ENCODE measurements at regions not wholly inside any gene's neighbourhood (a gene's known extent, or its start where the extent isn't known, plus 50 kb on each side); places are given as distances from the start of the nearest gene placed in this dataset.

DNA sequence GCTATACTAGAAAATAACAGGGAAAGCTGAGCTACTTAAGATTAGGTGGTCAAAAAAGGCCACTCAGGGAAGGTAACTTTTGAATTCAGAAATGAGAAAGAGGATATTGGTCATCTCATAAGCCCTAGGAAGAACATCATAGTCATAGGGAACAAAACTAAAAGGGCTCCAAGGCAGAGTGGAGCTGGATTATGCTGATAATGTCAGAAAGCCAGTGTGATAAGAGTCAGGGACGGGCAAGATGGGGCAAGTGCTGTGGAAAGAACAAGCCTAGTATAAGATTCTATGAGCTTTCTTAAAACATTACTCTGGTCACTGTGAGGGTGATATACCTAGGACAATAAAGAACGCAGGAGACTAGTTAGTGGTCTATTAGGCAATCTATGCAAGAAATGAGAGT is 106.6 kb downstream of the DUSP10 start:
- Histone ChIP-seq H3K9me1 (replicated peaks; ENCODE audit: control insufficient read depth, extremely low read depth, insufficient read depth, low read length) (peaks cover 2% of the 10 kb centered on the region), H3K9ac (replicated peaks; ENCODE audit: extremely low read depth, insufficient read depth, low read length) (no peak overlapping the region), H3K4me1 (ENCODE audit: control insufficient read depth, extremely low read depth, insufficient read depth, low read length) (no peaks in the 10 kb centered on the region), H4K20me1 (replicated peaks; ENCODE audit: control insufficient read depth, extremely low read depth, insufficient read depth, low read length) (no peaks in the 10 kb centered on the region), H3K27me3 (ENCODE audit: control insufficient read depth in 2 of 2, insufficient read depth in 2 of 2, low read length in 2 of 2) (no peaks in the 10 kb centered on the region), H2AFZ (ENCODE audit: low read depth, low read length) (no peak overlapping the region), H3K4me3 (replicated peaks in 1 of 3; ENCODE audit: insufficient read depth in 1 of 3, low read depth in 1 of 3, low read length in 3 of 3) (no peak overlapping the region), H3K36me3 (ENCODE audit: control insufficient read depth in 2 of 2, extremely low read depth in 1 of 2, insufficient read depth in 2 of 2, low read length in 2 of 2) (no peaks in the 10 kb centered on the region), H3K27ac (ENCODE audit: insufficient read depth, low read depth, low read length) (no peak overlapping the region), H3K79me2 (ENCODE audit: control insufficient read depth, insufficient read depth, low read length) (no peaks in the 10 kb centered on the region), H3K9me3 (replicated peaks; ENCODE audit: control insufficient read depth, insufficient read depth, low read length) (no peaks in the 10 kb centered on the region), H3K4me2 (ENCODE audit: insufficient read depth, low read length) (no peak overlapping the region)
- CTCF ChIA-PET: interaction anchor here (0.9 kb wide), 1 partner anchor 53 kb away, joined by 3 read pairs; no protein-coding TSS in a partner anchor
- POLR2A ChIA-PET: no interaction called here
- dilution Hi-C loops (cut with MboI; ENCODE audit: extremely low pct_ligation_motif_present, low sequenced_read_pairs): no loop called here
- intact Hi-C loops (cut with micrococcal nuclease): no loop called here
- no peak for TF ChIP-seq GATA2 (IDR thresholded peaks at IDR 0.05; ENCODE audit: insufficient read depth, insufficient read length, low read depth, low read length)
- TF ChIP-seq MYC (IDR thresholded peaks at IDR 0.05; ENCODE audit: low read depth, low read length): no peak
- no peak for TF ChIP-seq JUN (IDR thresholded peaks at IDR 0.05; ENCODE audit: borderline replicate concordance, insufficient read depth, insufficient read length, low read depth)
- TF ChIP-seq, protein P1, sequence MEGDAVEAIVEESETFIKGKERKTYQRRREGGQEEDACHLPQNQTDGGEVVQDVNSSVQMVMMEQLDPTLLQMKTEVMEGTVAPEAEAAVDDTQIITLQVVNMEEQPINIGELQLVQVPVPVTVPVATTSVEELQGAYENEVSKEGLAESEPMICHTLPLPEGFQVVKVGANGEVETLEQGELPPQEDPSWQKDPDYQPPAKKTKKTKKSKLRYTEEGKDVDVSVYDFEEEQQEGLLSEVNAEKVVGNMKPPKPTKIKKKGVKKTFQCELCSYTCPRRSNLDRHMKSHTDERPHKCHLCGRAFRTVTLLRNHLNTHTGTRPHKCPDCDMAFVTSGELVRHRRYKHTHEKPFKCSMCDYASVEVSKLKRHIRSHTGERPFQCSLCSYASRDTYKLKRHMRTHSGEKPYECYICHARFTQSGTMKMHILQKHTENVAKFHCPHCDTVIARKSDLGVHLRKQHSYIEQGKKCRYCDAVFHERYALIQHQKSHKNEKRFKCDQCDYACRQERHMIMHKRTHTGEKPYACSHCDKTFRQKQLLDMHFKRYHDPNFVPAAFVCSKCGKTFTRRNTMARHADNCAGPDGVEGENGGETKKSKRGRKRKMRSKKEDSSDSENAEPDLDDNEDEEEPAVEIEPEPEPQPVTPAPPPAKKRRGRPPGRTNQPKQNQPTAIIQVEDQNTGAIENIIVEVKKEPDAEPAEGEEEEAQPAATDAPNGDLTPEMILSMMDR (IDR thresholded peaks at IDR 0.05; ENCODE audit: extremely low read depth in 1 of 2, insufficient read depth in 1 of 2, low read depth in 1 of 2, low read length in 2 of 2): no peak
- no peak for TF ChIP-seq POLR2AphosphoS5 (IDR thresholded peaks at IDR 0.05; ENCODE audit: insufficient read depth, low read depth, low read length)
- no peak for TF ChIP-seq EZH2 (IDR thresholded peaks at IDR 0.05; ENCODE audit: borderline replicate concordance, low read depth, low read length, severe bottlenecking)
- TF ChIP-seq FOS (IDR thresholded peaks at IDR 0.05; ENCODE audit: borderline replicate concordance, insufficient read depth, low read length): no peak
- TF ChIP-seq, protein P2, sequence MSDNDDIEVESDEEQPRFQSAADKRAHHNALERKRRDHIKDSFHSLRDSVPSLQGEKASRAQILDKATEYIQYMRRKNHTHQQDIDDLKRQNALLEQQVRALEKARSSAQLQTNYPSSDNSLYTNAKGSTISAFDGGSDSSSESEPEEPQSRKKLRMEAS (IDR thresholded peaks at IDR 0.05; ENCODE audit: insufficient read depth, insufficient read length): no peak
- TF ChIP-seq POLR2A (IDR thresholded peaks at IDR 0.05; ENCODE audit: low read depth, low read length): no peak
- FAIRE-seq: no peak
- BruUV-seq (replicated peaks): no TSS peak
- DNase-seq (ENCODE audit: low read depth, low spot score): no peak
